ENCODE measurements at regions not wholly inside any gene's neighbourhood (a gene's known extent, or its start where the extent isn't known, plus 50 kb on each side); places are given as distances from the start of the nearest gene placed in this dataset.

GRCh38 chrX:42934020-42934726, 156.2 kb upstream of the PPP1R2C start:
- no peak for TF ChIP-seq CTCF (conservative IDR thresholded peaks at IDR 0.05 in 1 of 2, IDR thresholded peaks at IDR 0.05 in 1 of 2; ENCODE audit: low read depth in 1 of 2, low read length in 2 of 2)
- no peak for TF ChIP-seq EZH2 (IDR thresholded peaks at IDR 0.05; ENCODE audit: low read length, missing control alignments)
